ENCODE measurements at regions not wholly inside any gene's neighbourhood (a gene's known extent, or its start where the extent isn't known, plus 50 kb on each side); places are given as distances from the start of the nearest gene placed in this dataset.
"Not testable (repeated sequence)": the region's sequence is repeated elsewhere in the genome, so short reads cannot be mapped to it uniquely, and the experiment has no call there.

GRCh38 chr4:66769441-66769840 is 775.9 kb downstream of the CENPC start:
- no peak for TF ChIP-seq EZH2phosphoT487 (IDR thresholded peaks at IDR 0.05; ENCODE audit: insufficient read depth, low read depth)
- no peaks in the 10 kb centered on the region for H3K36me3 ChIP-seq (ENCODE audit: low read depth)
- no peaks in the 10 kb centered on the region; the same call in 1 of the 2 replicates for H3K9me2 ChIP-seq (ENCODE audit: insufficient read depth)
- H3K9ac ChIP-seq = no peak overlapping the region
- no peaks in the 10 kb centered on the region for H3K79me2 ChIP-seq (ENCODE audit: insufficient read depth)
- in situ Hi-C loops (cut with MboI) = no loop called here
- H3K9me3 ChIP-seq (ENCODE audit: low read depth) = no peaks in the 10 kb centered on the region
- H3K27ac ChIP-seq = no peak overlapping the region
- no peak overlapping the region for H3K4me3 ChIP-seq
- H4K20me1 ChIP-seq (ENCODE audit: insufficient read depth) = no peaks in the 10 kb centered on the region
- WGBS, 2 experiments (ENCODE audit: low coverage in 1 of 2, low lambda C conversion rate in 2 of 2, missing lambda C conversion rate in 2 of 2) = 11% methylated on average over 4 of the region's 4 CpGs
- H2AFZ ChIP-seq = no peak overlapping the region
- no peak for DNase-seq
- no peaks in the 10 kb centered on the region for H3K27me3 ChIP-seq (replicated peaks; ENCODE audit: insufficient read depth)
- H3K4me2 ChIP-seq (ENCODE audit: unreplicated experiment) = no peak overlapping the region
- no peaks in the 10 kb centered on the region for H3K4me1 ChIP-seq (ENCODE audit: insufficient read depth)
- H3F3A ChIP-seq (ENCODE audit: insufficient read depth) = no peaks in the 10 kb centered on the region

DNA sequence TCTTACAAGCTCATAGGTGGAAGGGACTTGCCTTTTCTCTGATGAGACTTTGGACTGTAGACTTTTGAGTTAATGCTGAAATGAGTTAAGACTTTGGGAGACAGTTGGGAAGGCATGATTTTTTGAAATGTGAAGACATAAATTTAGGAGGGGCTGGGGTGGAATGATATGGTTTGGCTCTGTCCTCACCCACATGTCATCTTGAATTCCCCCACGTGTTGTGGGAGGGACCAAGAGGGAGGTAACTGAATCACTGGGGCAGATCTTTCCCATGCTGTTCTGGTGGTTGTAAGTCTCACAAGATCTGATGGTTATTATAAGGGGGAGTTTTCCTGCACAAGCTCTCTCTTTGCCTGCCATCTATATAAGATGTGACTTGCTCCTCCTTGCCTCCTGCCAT is 777.9 kb downstream of the CENPC start:
- H3K4me2 ChIP-seq (ENCODE audit: unreplicated experiment) = no peak overlapping the region
- no peaks in the 10 kb centered on the region for H3K27me3 ChIP-seq (replicated peaks; ENCODE audit: insufficient read depth)
- no peaks in the 10 kb centered on the region for H3F3A ChIP-seq (ENCODE audit: insufficient read depth)
- in situ Hi-C loops (cut with MboI) = no loop called here
- no peaks in the 10 kb centered on the region for H3K9me3 ChIP-seq (ENCODE audit: low read depth)
- no peak overlapping the region for H3K27ac ChIP-seq
- no peaks in the 10 kb centered on the region for H3K9me2 ChIP-seq (ENCODE audit: insufficient read depth)
- H3K4me1 ChIP-seq (ENCODE audit: insufficient read depth) = no peaks in the 10 kb centered on the region
- H3K36me3 ChIP-seq (ENCODE audit: low read depth) = no peaks in the 10 kb centered on the region
- H3K4me3 ChIP-seq = no peak overlapping the region
- H4K20me1 ChIP-seq (ENCODE audit: insufficient read depth) = no peaks in the 10 kb centered on the region
- 4 to 5% methylated on average over 1 of the region's 1 CpG for WGBS, 2 experiments (ENCODE audit: low coverage in 1 of 2, low lambda C conversion rate in 2 of 2, missing lambda C conversion rate in 2 of 2)
- DNase-seq = no peak
- no peaks in the 10 kb centered on the region for H3K79me2 ChIP-seq (ENCODE audit: insufficient read depth)
- TF ChIP-seq EZH2 (IDR thresholded peaks at IDR 0.05; ENCODE audit: insufficient read depth, poor library complexity, severe bottlenecking) = no peak
- TF ChIP-seq EZH2phosphoT487 (IDR thresholded peaks at IDR 0.05; ENCODE audit: insufficient read depth, low read depth) = no peak
- H3K9ac ChIP-seq = no peak overlapping the region
- no peak overlapping the region for H2AFZ ChIP-seq

DNA sequence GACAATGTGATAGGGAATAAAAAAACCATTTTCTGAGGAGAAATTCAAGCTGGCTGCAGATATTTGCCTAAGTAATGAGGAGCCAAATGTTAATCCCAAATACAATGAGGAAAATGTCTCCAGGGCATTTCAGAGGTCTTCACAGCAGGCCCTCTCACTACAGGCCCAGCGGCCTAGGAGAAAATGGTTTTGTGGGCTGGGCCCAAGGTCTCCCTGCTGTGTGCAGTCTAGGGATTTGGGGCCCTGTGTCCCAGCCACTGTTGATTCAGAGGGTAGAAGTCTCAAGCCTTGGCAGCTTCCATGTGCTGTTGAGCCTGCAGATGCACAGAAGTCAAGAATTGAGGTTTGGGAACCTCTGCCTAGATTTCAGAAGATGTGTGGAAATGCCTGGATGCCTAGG is 778.7 kb downstream of the CENPC start:
- 24 to 27% methylated on average over 1 of the region's 1 CpG for WGBS, 2 experiments (ENCODE audit: low coverage in 1 of 2, low lambda C conversion rate in 2 of 2, missing lambda C conversion rate in 2 of 2)
- no peak overlapping the region for H3K4me3 ChIP-seq
- in situ Hi-C loops (cut with MboI) = no loop called here

GRCh38 chr4:66750273-66750672 is 795.0 kb downstream of the CENPC start:
- H3K9ac ChIP-seq = no peak overlapping the region
- H3K4me1 ChIP-seq (ENCODE audit: insufficient read depth) = no peaks in the 10 kb centered on the region
- no peak overlapping the region for H3K27ac ChIP-seq
- H3K4me3 ChIP-seq = no peak overlapping the region
- H3K4me2 ChIP-seq (ENCODE audit: unreplicated experiment) = no peak overlapping the region
- in situ Hi-C loops (cut with MboI) = no loop called here
- H3K9me3 ChIP-seq (ENCODE audit: low read depth) = no peaks in the 10 kb centered on the region
- no peaks in the 10 kb centered on the region for H3K27me3 ChIP-seq (replicated peaks; ENCODE audit: insufficient read depth)
- no peaks in the 10 kb centered on the region for H4K20me1 ChIP-seq (ENCODE audit: insufficient read depth)
- TF ChIP-seq EZH2phosphoT487 (IDR thresholded peaks at IDR 0.05; ENCODE audit: insufficient read depth, low read depth) = no peak
- TF ChIP-seq EZH2 (IDR thresholded peaks at IDR 0.05; ENCODE audit: insufficient read depth, poor library complexity, severe bottlenecking) = no peak
- no peak overlapping the region for H2AFZ ChIP-seq
- H3K9me2 ChIP-seq (ENCODE audit: insufficient read depth) = no peaks in the 10 kb centered on the region
- no peaks in the 10 kb centered on the region for H3K36me3 ChIP-seq (ENCODE audit: low read depth)
- no peak for DNase-seq
- 40 to 45% methylated on average over 2 of the region's 2 CpGs for WGBS, 2 experiments (ENCODE audit: low coverage in 1 of 2, low lambda C conversion rate in 2 of 2, missing lambda C conversion rate in 2 of 2)
- no peaks in the 10 kb centered on the region for H3F3A ChIP-seq (ENCODE audit: insufficient read depth)
- H3K79me2 ChIP-seq (ENCODE audit: insufficient read depth) = no peaks in the 10 kb centered on the region

More for the DNA sequence above, 778.7 kb downstream of the CENPC start:
- no peaks in the 10 kb centered on the region for H3K9me3 ChIP-seq (ENCODE audit: low read depth)
- no peaks in the 10 kb centered on the region for H3K4me1 ChIP-seq (ENCODE audit: insufficient read depth)
- no peaks in the 10 kb centered on the region for H3K9me2 ChIP-seq (ENCODE audit: insufficient read depth)
- no peak overlapping the region for H2AFZ ChIP-seq
- no peak overlapping the region for H3K4me2 ChIP-seq (ENCODE audit: unreplicated experiment)
- no peaks in the 10 kb centered on the region for H3F3A ChIP-seq (ENCODE audit: insufficient read depth)
- H3K79me2 ChIP-seq (ENCODE audit: insufficient read depth) = no peaks in the 10 kb centered on the region
- no peak for DNase-seq
- H3K27ac ChIP-seq = no peak overlapping the region
- no peaks in the 10 kb centered on the region for H3K36me3 ChIP-seq (ENCODE audit: low read depth)
- no peak overlapping the region for H3K9ac ChIP-seq
- no peaks in the 10 kb centered on the region for H3K27me3 ChIP-seq (replicated peaks; ENCODE audit: insufficient read depth)
- TF ChIP-seq EZH2phosphoT487 (IDR thresholded peaks at IDR 0.05; ENCODE audit: insufficient read depth, low read depth) (no peak), EZH2 (IDR thresholded peaks at IDR 0.05; ENCODE audit: insufficient read depth, poor library complexity, severe bottlenecking) (no peak)
- no peaks in the 10 kb centered on the region for H4K20me1 ChIP-seq (ENCODE audit: insufficient read depth)

DNA sequence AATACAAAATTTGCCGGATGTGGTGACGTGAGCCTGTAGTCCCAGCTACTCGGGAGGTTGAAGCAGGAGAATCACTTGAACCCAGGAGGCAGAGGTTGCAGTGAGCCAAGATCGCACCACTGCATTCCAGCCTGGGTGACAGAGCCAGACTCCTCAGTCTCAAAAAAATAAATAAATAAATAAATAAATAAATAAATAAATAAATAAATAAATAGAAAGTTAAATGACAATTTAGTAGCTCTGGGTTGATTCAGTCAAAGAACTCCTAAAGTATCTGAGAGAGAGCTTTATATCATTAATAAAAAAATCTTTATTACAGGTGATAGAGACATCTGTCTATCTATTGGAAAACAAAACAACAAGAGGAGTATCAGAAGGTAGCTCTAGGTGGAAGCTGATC is 798.4 kb downstream of the CENPC start:
- WGBS, 2 experiments (ENCODE audit: low coverage in 1 of 2, low lambda C conversion rate in 2 of 2, missing lambda C conversion rate in 2 of 2) = 39% methylated on average over 4 of the region's 4 CpGs
- H4K20me1 ChIP-seq (ENCODE audit: insufficient read depth); H2AFZ ChIP-seq; H3K9me2 ChIP-seq (ENCODE audit: insufficient read depth); H3K4me1 ChIP-seq (ENCODE audit: insufficient read depth); H3K9ac ChIP-seq; H3K27me3 ChIP-seq (replicated peaks; ENCODE audit: insufficient read depth); in situ Hi-C loops (cut with MboI); H3K27ac ChIP-seq; H3K36me3 ChIP-seq (ENCODE audit: low read depth); H3K79me2 ChIP-seq (ENCODE audit: insufficient read depth); DNase-seq; H3F3A ChIP-seq (ENCODE audit: insufficient read depth); H3K9me3 ChIP-seq (ENCODE audit: low read depth); H3K4me3 ChIP-seq; H3K4me2 ChIP-seq (ENCODE audit: unreplicated experiment): not testable (repeated sequence)

Data from GM23248 (cell line).